MM.1S (cell line): ENCODE measurements at regions not wholly inside any gene's neighbourhood (a gene's known extent, or its start where the extent isn't known, plus 50 kb on each side); places are given as distances from the start of the nearest gene placed in this dataset.

Experiments
- DNase-seq: peaks from one replicate; pipeline ENCODE4 v3.0.0-alpha.2; 2015
- H2AFZ ChIP-seq: fragments of 300-600 bp; sonication (generic); 2 replicates; pipeline ENCODE4 v1.6.0; 2016; ENCODE audit warnings: antibody characterized with exemption, low read length
- H3F3A ChIP-seq: fragments of 300-600 bp; sonication (generic); 2 replicates; pipeline ENCODE4 v1.6.1; 2016; ENCODE audit warnings: mild to moderate bottlenecking, antibody characterized with exemption, low read length, moderate library complexity, mixed read lengths; ENCODE audit not compliant: insufficient read depth
- H3K27ac ChIP-seq: fragments of 300-600 bp; sonication (generic); 2 replicates; pipeline ENCODE4 v1.5.1; 2016; ENCODE audit warnings: mild to moderate bottlenecking, low read length
- H3K27me3 ChIP-seq: fragments of 300-600 bp; sonication (generic); replicated peaks from 2 replicates; pipeline ENCODE4 v1.6.0; 2016; ENCODE audit warnings: low read length; ENCODE audit not compliant: insufficient read depth
- H3K36me3 ChIP-seq: fragments of 300-600 bp; sonication (generic); replicated peaks from 2 replicates; pipeline ENCODE4 v1.6.1; 2016; ENCODE audit warnings: mild to moderate bottlenecking, low read length, mixed read lengths; ENCODE audit not compliant: insufficient read depth
- H3K4me1 ChIP-seq: fragments of 300-600 bp; sonication (generic); 2 replicates; pipeline ENCODE4 v1.6.1; 2016; ENCODE audit warnings: low read length, mixed read lengths
- H3K4me2 ChIP-seq: fragments of 300-600 bp; sonication (generic); 2 replicates; pipeline ENCODE4 v1.6.0; 2016; ENCODE audit warnings: low read depth, low read length
- H3K4me3 ChIP-seq: fragments of 300-600 bp; sonication (generic); 2 replicates; pipeline ENCODE4 v1.5.1; 2016; ENCODE audit warnings: low read length, mixed read lengths
- H3K79me2 ChIP-seq: fragments of 300-600 bp; sonication (generic); 2 replicates; pipeline ENCODE4 v1.6.1; 2016; ENCODE audit warnings: mixed run types, low read length, mixed read lengths
- H3K9ac ChIP-seq: fragments of 300-600 bp; sonication (generic); 2 replicates; pipeline ENCODE4 v1.6.1; 2016; ENCODE audit warnings: low read length, mixed read lengths
- H3K9me2 ChIP-seq: fragments of 300-600 bp; sonication (generic); replicated peaks from 2 replicates; pipeline ENCODE4 v1.6.1; 2016; ENCODE audit warnings: mild to moderate bottlenecking, low read length, mixed read lengths; ENCODE audit not compliant: insufficient read depth
- H3K9me3 ChIP-seq: fragments of 300-600 bp; sonication (generic); replicated peaks from 2 replicates; pipeline ENCODE4 v1.6.1; 2016; ENCODE audit warnings: mild to moderate bottlenecking, low read length, mixed read lengths; ENCODE audit not compliant: insufficient read depth
- H4K20me1 ChIP-seq: fragments of 300-600 bp; sonication (generic); 2 replicates; pipeline ENCODE4 v1.6.1; 2016; ENCODE audit warnings: mild to moderate bottlenecking, low read length, moderate library complexity, mixed read lengths; ENCODE audit not compliant: insufficient read depth
- EZH2 ChIP-seq: fragments of 300-600 bp; sonication (generic); optimal IDR thresholded peaks from 2 replicates; pipeline ENCODE3; 2017; ENCODE audit warnings: low read depth, mild to moderate bottlenecking, antibody characterized with exemption, low read length, mixed read lengths
- EZH2phosphoT487 ChIP-seq: fragments of 300-600 bp; sonication (generic); IDR thresholded peaks from 2 replicates; pipeline ENCODE4 v1.6.1; 2018; ENCODE audit warnings: antibody characterized with exemption, low read length
- TF ChIP-seq, protein P1 (sequence below): fragments of 300-600 bp; sonication (generic); IDR thresholded peaks from 2 replicates; pipeline ENCODE4 v1.5.1; 2016; ENCODE audit warnings: antibody characterized with exemption, low read length, mixed read lengths

DNA sequence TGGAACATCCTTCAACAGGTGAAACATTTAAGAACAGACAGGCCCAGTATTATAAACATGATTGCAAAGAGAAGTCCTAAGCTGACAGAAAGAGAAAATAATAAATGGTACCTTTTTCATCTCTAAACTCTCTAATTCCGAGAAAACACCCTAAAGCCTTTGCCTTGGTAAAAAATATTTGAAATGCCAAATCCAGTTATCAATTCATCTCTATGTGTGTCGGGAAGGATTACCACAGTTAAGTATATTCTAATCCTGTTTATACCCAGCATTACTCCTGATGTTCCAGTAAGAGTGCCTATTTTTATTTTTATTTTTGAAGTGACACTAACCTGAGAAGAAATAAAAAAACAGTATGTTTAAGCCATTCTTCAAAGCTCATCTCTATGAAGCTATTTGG is 219.3 kb upstream of the NANOGP8 start:
- H3K27ac ChIP-seq, result no peak overlapping the region

DNA sequence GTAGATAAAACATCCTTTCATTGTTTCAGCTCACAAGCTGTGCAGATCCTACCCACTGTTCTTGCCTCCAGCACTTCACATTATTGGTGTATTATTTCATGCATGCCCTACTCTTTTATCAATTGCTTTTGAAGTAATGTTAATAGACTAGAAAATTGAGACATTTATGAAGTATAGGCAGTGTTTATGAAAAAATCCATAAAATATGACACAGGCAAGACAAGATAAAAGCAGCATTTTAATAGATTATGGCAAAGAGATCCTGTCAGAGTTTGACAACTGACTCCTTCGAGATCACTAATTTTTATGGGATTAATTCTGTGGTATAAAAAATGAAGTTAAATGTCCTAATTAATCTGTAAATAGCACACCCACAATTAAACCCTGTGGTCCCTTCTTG is 217.2 kb upstream of the NANOGP8 start:
- Histone ChIP-seq H4K20me1 (no peaks in the 10 kb centered on the region), H3K4me1 (no peaks in the 10 kb centered on the region), H3K9me3 (no peaks in the 10 kb centered on the region), H3K27me3 (no peaks in the 10 kb centered on the region), H3K9me2 (no peaks in the 10 kb centered on the region), H3K4me3 (no peak overlapping the region), H3K9ac (no peak overlapping the region), H3K4me2 (no peak overlapping the region), H3K36me3 (no peaks in the 10 kb centered on the region), H3K79me2 (no peaks in the 10 kb centered on the region), H2AFZ (no peak overlapping the region), H3K27ac (no peak overlapping the region), H3F3A (no peaks in the 10 kb centered on the region)
- no peak for TF ChIP-seq EZH2
- TF ChIP-seq EZH2phosphoT487, result no peak
- TF ChIP-seq, protein P1, sequence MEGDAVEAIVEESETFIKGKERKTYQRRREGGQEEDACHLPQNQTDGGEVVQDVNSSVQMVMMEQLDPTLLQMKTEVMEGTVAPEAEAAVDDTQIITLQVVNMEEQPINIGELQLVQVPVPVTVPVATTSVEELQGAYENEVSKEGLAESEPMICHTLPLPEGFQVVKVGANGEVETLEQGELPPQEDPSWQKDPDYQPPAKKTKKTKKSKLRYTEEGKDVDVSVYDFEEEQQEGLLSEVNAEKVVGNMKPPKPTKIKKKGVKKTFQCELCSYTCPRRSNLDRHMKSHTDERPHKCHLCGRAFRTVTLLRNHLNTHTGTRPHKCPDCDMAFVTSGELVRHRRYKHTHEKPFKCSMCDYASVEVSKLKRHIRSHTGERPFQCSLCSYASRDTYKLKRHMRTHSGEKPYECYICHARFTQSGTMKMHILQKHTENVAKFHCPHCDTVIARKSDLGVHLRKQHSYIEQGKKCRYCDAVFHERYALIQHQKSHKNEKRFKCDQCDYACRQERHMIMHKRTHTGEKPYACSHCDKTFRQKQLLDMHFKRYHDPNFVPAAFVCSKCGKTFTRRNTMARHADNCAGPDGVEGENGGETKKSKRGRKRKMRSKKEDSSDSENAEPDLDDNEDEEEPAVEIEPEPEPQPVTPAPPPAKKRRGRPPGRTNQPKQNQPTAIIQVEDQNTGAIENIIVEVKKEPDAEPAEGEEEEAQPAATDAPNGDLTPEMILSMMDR, result no peak
- no peak for DNase-seq

More for the DNA sequence above, 219.3 kb upstream of the NANOGP8 start:
- H3K4me1 ChIP-seq, result no peaks in the 10 kb centered on the region
- H3K9me3 ChIP-seq, result no peaks in the 10 kb centered on the region
- H3K4me2 ChIP-seq, result no peak overlapping the region
- H2AFZ ChIP-seq, result no peak overlapping the region
- H3K9me2 ChIP-seq, result no peaks in the 10 kb centered on the region
- DNase-seq, result no peak
- H3K9ac ChIP-seq, result no peak overlapping the region
- no peaks in the 10 kb centered on the region for H3K79me2 ChIP-seq
- H3K36me3 ChIP-seq, result no peaks in the 10 kb centered on the region
- TF ChIP-seq EZH2phosphoT487 (no peak), EZH2 (no peak)
- H3K4me3 ChIP-seq, result no peak overlapping the region
- H3F3A ChIP-seq, result no peaks in the 10 kb centered on the region
- no peaks in the 10 kb centered on the region for H3K27me3 ChIP-seq
- H4K20me1 ChIP-seq, result no peaks in the 10 kb centered on the region

DNA sequence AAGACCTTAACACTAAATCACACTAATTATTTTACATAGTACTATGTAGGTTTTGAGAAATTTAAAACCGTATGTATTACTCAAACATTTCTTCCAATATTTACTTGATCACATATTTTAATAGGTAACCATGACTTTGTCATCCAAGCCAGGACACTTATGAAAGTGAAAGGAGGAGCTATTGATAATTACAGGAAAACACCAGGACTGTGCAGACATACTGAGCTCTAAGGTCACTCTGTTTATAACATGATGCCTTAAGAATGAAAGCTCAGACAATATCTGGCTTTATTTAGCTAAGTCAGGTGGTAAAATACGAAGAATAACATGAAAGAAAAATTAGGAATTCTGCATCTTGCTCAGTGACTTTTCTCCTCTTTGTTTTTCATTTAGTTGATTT is 216.0 kb upstream of the NANOGP8 start:
- DNase-seq, result no peak
- no peaks in the 10 kb centered on the region for H3K9me3 ChIP-seq
- TF ChIP-seq EZH2phosphoT487 (no peak), EZH2 (no peak)
- TF ChIP-seq, protein P1, result no peak

DNA sequence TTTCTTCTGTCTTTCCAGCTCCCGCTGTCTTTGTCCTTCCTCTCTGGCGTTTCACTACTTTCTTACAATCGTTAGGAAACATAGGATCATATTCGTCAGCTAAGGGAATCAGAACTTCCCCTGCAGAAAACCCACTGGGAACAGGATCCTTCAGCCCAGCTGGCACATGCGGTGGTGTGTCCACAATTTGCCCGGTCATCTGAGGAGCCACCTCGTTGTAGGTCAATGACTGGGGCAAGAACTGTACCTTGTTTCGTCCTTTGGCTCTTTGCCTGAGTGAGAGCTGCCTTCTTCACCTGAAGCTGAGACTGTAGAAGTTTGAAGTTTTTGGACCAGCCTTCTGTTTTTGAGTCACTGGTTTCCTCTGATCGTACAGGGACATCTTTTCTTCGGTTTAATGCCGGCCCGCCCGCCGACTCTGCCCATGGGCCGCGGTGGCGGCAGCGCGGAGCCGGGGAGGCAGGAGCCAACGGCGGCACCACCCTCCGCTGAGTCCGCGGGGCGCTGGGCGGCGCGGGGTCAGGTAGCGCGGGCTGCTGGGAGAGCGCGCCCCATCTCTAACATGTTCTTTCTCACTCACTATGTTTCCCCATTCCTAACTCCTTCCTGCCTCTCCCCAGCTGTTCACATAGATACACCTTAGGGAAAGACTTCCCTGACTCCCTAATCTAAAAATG is 214.1 kb upstream of the NANOGP8 start:
- no peaks in the 10 kb centered on the region for H3F3A ChIP-seq
- no peak overlapping the region for H3K27ac ChIP-seq
- no peaks in the 10 kb centered on the region for H3K36me3 ChIP-seq
- no peak overlapping the region for H3K4me2 ChIP-seq
- H3K9me3 ChIP-seq, result no peaks in the 10 kb centered on the region
- H4K20me1 ChIP-seq, result no peaks in the 10 kb centered on the region
- no peaks in the 10 kb centered on the region for H3K4me1 ChIP-seq
- DNase-seq, result no peak
- H2AFZ ChIP-seq, result no peak overlapping the region
- H3K4me3 ChIP-seq, result no peak overlapping the region
- no peaks in the 10 kb centered on the region for H3K79me2 ChIP-seq
- TF ChIP-seq EZH2phosphoT487, result no peak
- TF ChIP-seq, protein P1, result no peak
- TF ChIP-seq EZH2, result no peak
- no peaks in the 10 kb centered on the region for H3K9me2 ChIP-seq
- no peak overlapping the region for H3K9ac ChIP-seq
- H3K27me3 ChIP-seq, result no peaks in the 10 kb centered on the region

More for the DNA sequence above, 216.0 kb upstream of the NANOGP8 start:
- no peak overlapping the region for H3K9ac ChIP-seq
- no peak overlapping the region for H3K27ac ChIP-seq
- no peaks in the 10 kb centered on the region for H3K9me2 ChIP-seq
- no peaks in the 10 kb centered on the region for H3K27me3 ChIP-seq
- no peak overlapping the region for H3K4me2 ChIP-seq
- no peaks in the 10 kb centered on the region for H3K4me1 ChIP-seq
- no peaks in the 10 kb centered on the region for H4K20me1 ChIP-seq
- H3K36me3 ChIP-seq, result no peaks in the 10 kb centered on the region
- no peaks in the 10 kb centered on the region for H3F3A ChIP-seq
- no peak overlapping the region for H3K4me3 ChIP-seq
- H2AFZ ChIP-seq, result no peak overlapping the region
- no peaks in the 10 kb centered on the region for H3K79me2 ChIP-seq
